ENCODE measurements at regions not wholly inside any gene's neighbourhood (a gene's known extent, or its start where the extent isn't known, plus 50 kb on each side); places are given as distances from the start of the nearest gene placed in this dataset.
"Not testable (repeated sequence)": the region's sequence is repeated elsewhere in the genome, so short reads cannot be mapped to it uniquely, and the experiment has no call there.

GRCh38 chrX:42832764-42833549 lies 55.0 kb upstream of the PPP1R2C start:
- DNase-seq (ENCODE audit: low spot score) = no peak

GRCh38 chrX:42833550-42833940 lies 55.6 kb upstream of the PPP1R2C start:
- not testable (repeated sequence) for DNase-seq (ENCODE audit: low spot score)

- DNase-seq (ENCODE audit: low spot score) = no peak
Observed at GRCh38 chrX:42837101-42837726, 59.3 kb upstream of the PPP1R2C start.

GRCh38 chrX:42837747-42838146 lies 59.8 kb upstream of the PPP1R2C start:
- DNase-seq (ENCODE audit: low spot score) = no peak

- DNase-seq (ENCODE audit: low spot score) = no peak
Observed at GRCh38 chrX:42839632-42840031, 61.7 kb upstream of the PPP1R2C start.

GRCh38 chrX:42846741-42847140 lies 68.8 kb upstream of the PPP1R2C start:
- no peak for DNase-seq (ENCODE audit: low spot score)

GRCh38 chrX:42855259-42855658 lies 77.3 kb upstream of the PPP1R2C start:
- no peak for DNase-seq (ENCODE audit: low spot score)

- no peak for DNase-seq (ENCODE audit: low spot score)
Observed at GRCh38 chrX:42857766-42858165, 79.8 kb upstream of the PPP1R2C start.

GRCh38 chrX:42869011-42869410 lies 91.0 kb upstream of the PPP1R2C start:
- no peak for DNase-seq (ENCODE audit: low spot score)

- DNase-seq (ENCODE audit: low spot score) = no peak
Observed at GRCh38 chrX:42869659-42870476, 91.9 kb upstream of the PPP1R2C start.

- no peak for DNase-seq (ENCODE audit: low spot score)
Observed at GRCh38 chrX:42886519-42886918, 108.6 kb upstream of the PPP1R2C start.

GRCh38 chrX:42900947-42901346 lies 123.0 kb upstream of the PPP1R2C start:
- DNase-seq (ENCODE audit: low spot score) = no peak

GRCh38 chrX:42902513-42902912 lies 124.5 kb upstream of the PPP1R2C start:
- no peak for DNase-seq (ENCODE audit: low spot score)

GRCh38 chrX:42920752-42921151 lies 142.8 kb upstream of the PPP1R2C start:
- DNase-seq (ENCODE audit: low spot score) = no peak

GRCh38 chrX:42930071-42930470 lies 152.1 kb upstream of the PPP1R2C start:
- no peak for DNase-seq (ENCODE audit: low spot score)

GRCh38 chrX:42930951-42931350 lies 153.0 kb upstream of the PPP1R2C start:
- no peak for DNase-seq (ENCODE audit: low spot score)

GRCh38 chrX:42933187-42933586 lies 155.2 kb upstream of the PPP1R2C start:
- DNase-seq (ENCODE audit: low spot score) = no peak

- no peak for DNase-seq (ENCODE audit: low spot score)
Observed at GRCh38 chrX:42934020-42934726, 156.2 kb upstream of the PPP1R2C start.

GRCh38 chrX:42941671-42942070 lies 163.7 kb upstream of the PPP1R2C start:
- no peak for DNase-seq (ENCODE audit: low spot score)

GRCh38 chrX:42943051-42943974 lies 165.3 kb upstream of the PPP1R2C start:
- peak; percentile 8 for DNase-seq (ENCODE audit: low spot score)

- no peak for DNase-seq (ENCODE audit: low spot score)
Observed at GRCh38 chrX:42944381-42944998, 166.5 kb upstream of the PPP1R2C start.

Data from LoVo (cell line).